HCT116 (cell line): ENCODE measurements at regions not wholly inside any gene's neighbourhood (a gene's known extent, or its start where the extent isn't known, plus 50 kb on each side); places are given as distances from the start of the nearest gene placed in this dataset.

Source experiments
- ATAC-seq: fragments of 200-7000 bp; cut with Tn5 transposase; 2 replicates; pipeline ENCODE4 v1.9.1; 2020; ENCODE audit warnings: mild to moderate bottlenecking, moderate library complexity
- BruUV-seq: library from RNA; stranded (reverse); fragments of 400-500 nt; replicated peaks from 2 replicates; lab custom pipeline; 2021; lab: Mats Ljungman, UMichigan
- CTCF ChIA-PET: fragments of 300-600 bp; sonication (Branson Sonifier 250); formaldehyde crosslinking; loops from one replicate; lab custom pipeline; 2021; ENCODE audit warnings: antibody characterized with exemption; lab: Charles Lee
- POLR2A ChIA-PET: fragments of 300-600, 350-600 bp; sonication (Branson Sonifier 250); formaldehyde crosslinking; loops from one replicate; lab custom pipeline; 2021; ENCODE audit warnings: antibody characterized with exemption; lab: Charles Lee
- RAD21 ChIA-PET, 2 experiments: fragments of 300-600 bp; sonication (Branson Sonifier 250); formaldehyde crosslinking; loops; one replicate each; lab custom pipeline; 2023; ENCODE audit warnings: low total read pairs in 2 of 2; ENCODE audit not compliant: uncharacterized antibody in 2 of 2, unreplicated experiment in 2 of 2, low non-redundant PET in 1 of 2; lab: Charles Lee
- DNase-seq: peaks from one replicate; pipeline ENCODE4 v3.0.0-alpha.2; 2010; ENCODE audit warnings: low read depth, low spot score
- H2AFZ ChIP-seq: fragments of 200-600 bp; shearing (Covaris generic), sonication (generic); 2 replicates; pipeline ENCODE4 v1.6.1; 2017; ENCODE audit warnings: low read depth, mixed run types, mixed read lengths, antibody characterized with exemption, low read length; ENCODE audit not compliant: poor library complexity, severe bottlenecking
- H3K27ac ChIP-seq: 2 replicates; pipeline ENCODE4 v1.5.1; 2012; ENCODE audit warnings: low read depth, low read length
- H3K27me3 ChIP-seq: fragments of 200-600 bp; sonication (generic); 2 replicates; pipeline ENCODE4 v1.6.1; 2016; ENCODE audit warnings: mixed run types, low read length, mixed read lengths; ENCODE audit not compliant: insufficient read depth
- H3K36me3 ChIP-seq, 2 experiments: fragments of 200-500 bp in 1 of 2; fragments of 200-600 bp in 1 of 2; sonication (Bioruptor generic) in 1 of 2; sonication (generic) in 1 of 2; 2 replicates each; pipeline versions ENCODE4 v1.5.1 to v1.6.1; 2014 to 2016; ENCODE audit warnings: low read length in 2 of 2, inconsistent platforms in 1 of 2, mixed read lengths in 1 of 2, mixed run types in 1 of 2; ENCODE audit not compliant: insufficient read depth in 2 of 2, control insufficient read depth in 1 of 2
- H3K4me1 ChIP-seq, 2 experiments: fragments of 200-600 bp in 1 of 2; sonication (generic) in 1 of 2; 2 replicates each; pipeline versions ENCODE4 v1.5.1 to v1.6.1; 2012 to 2017; ENCODE audit warnings: low read length in 2 of 2, inconsistent platforms in 1 of 2, mild to moderate bottlenecking in 1 of 2, mixed read lengths in 1 of 2, mixed run types in 1 of 2, moderate library complexity in 1 of 2; ENCODE audit not compliant: insufficient read depth in 2 of 2, control insufficient read depth in 1 of 2
- H3K4me2 ChIP-seq: fragments of 200-600 bp; sonication (generic); 2 replicates; pipeline ENCODE4 v1.6.1; 2017; ENCODE audit warnings: mixed run types, low read length, mixed read lengths
- H3K4me3 ChIP-seq, 2 experiments: fragments of 200-600 bp in 1 of 2; sonication (generic) in 1 of 2; replicated peaks in 1 of 2; 2 replicates each; pipeline ENCODE4 v1.5.1; 2011 to 2016; ENCODE audit warnings: low read length in 2 of 2, control low read depth in 1 of 2, low read depth in 1 of 2, mild to moderate bottlenecking in 1 of 2, mixed read lengths in 1 of 2, mixed run types in 1 of 2
- H3K79me2 ChIP-seq: fragments of 200-600 bp; sonication (generic); 2 replicates; pipeline ENCODE4 v1.6.1; 2017; ENCODE audit warnings: mild to moderate bottlenecking, mixed run types, low read length, moderate library complexity, mixed read lengths; ENCODE audit not compliant: insufficient read depth
- H3K9ac ChIP-seq: fragments of 200-600 bp; sonication (generic); 2 replicates; pipeline ENCODE4 v1.6.1; 2016; ENCODE audit warnings: low read length, mixed read lengths
- H3K9me2 ChIP-seq: fragments of 200-600 bp; sonication (generic), shearing (Covaris generic); 2 replicates; pipeline ENCODE4 v1.6.1; 2017; ENCODE audit warnings: mixed run types, mild to moderate bottlenecking, moderate library complexity; ENCODE audit not compliant: insufficient read depth
- H3K9me3 ChIP-seq, 2 experiments: fragments of 200-500 bp in 1 of 2; fragments of 200-600 bp in 1 of 2; sonication (Bioruptor generic) in 1 of 2; sonication (generic) in 1 of 2; 2 replicates each; pipeline ENCODE4 v1.6.1; 2014 to 2017; ENCODE audit warnings: low read length in 2 of 2, mixed read lengths in 2 of 2, inconsistent platforms in 1 of 2, low read depth in 1 of 2, mild to moderate bottlenecking in 1 of 2, mixed run types in 1 of 2, moderate library complexity in 1 of 2; ENCODE audit not compliant: control insufficient read depth in 1 of 2, insufficient read depth in 1 of 2
- H4K20me1 ChIP-seq: fragments of 200-600 bp; sonication (generic), shearing (Covaris generic); 2 replicates; pipeline ENCODE4 v1.6.1; 2017; ENCODE audit warnings: mixed run types, mild to moderate bottlenecking, moderate library complexity; ENCODE audit not compliant: insufficient read depth
- ATF3 ChIP-seq: IDR thresholded peaks from 2 replicates; pipeline ENCODE4 v1.6.1; 2012
- CBX3 ChIP-seq: IDR thresholded peaks from 2 replicates; pipeline ENCODE4 v1.6.1; 2012; ENCODE audit warnings: low read depth
- CEBPB ChIP-seq: IDR thresholded peaks from 2 replicates; pipeline ENCODE4 v1.6.1; 2012; ENCODE audit warnings: low read depth
- EGR1 ChIP-seq: IDR thresholded peaks from 2 replicates; pipeline ENCODE4 v1.6.1; 2012; ENCODE audit warnings: low read depth
- ELF1 ChIP-seq: IDR thresholded peaks from 2 replicates; pipeline ENCODE4 v1.6.1; 2012; ENCODE audit warnings: low read depth, borderline replicate concordance
- JUND ChIP-seq: IDR thresholded peaks from 2 replicates; pipeline ENCODE4 v1.6.1; 2012
- POLR2A ChIP-seq: IDR thresholded peaks from 2 replicates; pipeline ENCODE4 v1.7.0; 2011; ENCODE audit warnings: borderline replicate concordance; ENCODE audit not compliant: insufficient read depth, insufficient read length; ENCODE audit errors: extremely low read depth
- POLR2AphosphoS5 ChIP-seq: IDR thresholded peaks from 2 replicates; pipeline ENCODE4 v1.6.1; 2011; ENCODE audit warnings: mild to moderate bottlenecking, low read depth, low read length, moderate library complexity
- RAD21 ChIP-seq: IDR thresholded peaks from 2 replicates; pipeline ENCODE4 v1.6.1; 2012; ENCODE audit warnings: low read depth, mild to moderate bottlenecking
- SRF ChIP-seq: IDR thresholded peaks from 2 replicates; pipeline ENCODE4 v1.6.1; 2012; ENCODE audit warnings: low read depth
- ZNF274 ChIP-seq: fragments of 200-500 bp; sonication (Bioruptor generic); IDR thresholded peaks from 2 replicates; pipeline ENCODE4 v1.6.1; 2014; ENCODE audit warnings: mild to moderate bottlenecking, low read depth, low read length, inconsistent platforms
- intact Hi-C: fragments of 100-400 bp; cut with micrococcal nuclease; formaldehyde crosslinking; loops from 2 replicates; pipeline ENCODE4 v1.10.0; 2022

- RAD21 ChIA-PET, result no interaction called here
- TF ChIP-seq RAD21 (no peak), JUND (no peak), ATF3 (no peak), ZNF274 (no peak), POLR2A (no peak), CEBPB (no peak)
- TF ChIP-seq, all 23 proteins: peak for 0
- Histone ChIP-seq H4K20me1 (no peaks in the 10 kb centered on the region), H3K9me2 (no peaks in the 10 kb centered on the region), H3K79me2 (no peaks in the 10 kb centered on the region), H3K36me3 (no peaks in the 10 kb centered on the region), H3K9me3 (no peaks in the 10 kb centered on the region), H3K4me3 (no peak overlapping the region), H3K27me3 (no peaks in the 10 kb centered on the region), H3K27ac (no peak overlapping the region), H3K9ac (no peak overlapping the region), H2AFZ (no peak overlapping the region), H3K4me1 (peaks cover 0 to 3% of the 10 kb centered on the region in 2 experiments; a peak in 1 of 4 replicates), H3K4me2 (no peak overlapping the region)
- CTCF ChIA-PET, result no interaction called here
- DNase-seq (no peak), ATAC-seq (no peak)
- intact Hi-C loops, result no loop called here
- POLR2A ChIA-PET, result no interaction called here
- no TSS peak for BruUV-seq
Observed at GRCh38 chr12:41979574-41979973, 165.1 kb downstream of the GXYLT1 start.

DNA sequence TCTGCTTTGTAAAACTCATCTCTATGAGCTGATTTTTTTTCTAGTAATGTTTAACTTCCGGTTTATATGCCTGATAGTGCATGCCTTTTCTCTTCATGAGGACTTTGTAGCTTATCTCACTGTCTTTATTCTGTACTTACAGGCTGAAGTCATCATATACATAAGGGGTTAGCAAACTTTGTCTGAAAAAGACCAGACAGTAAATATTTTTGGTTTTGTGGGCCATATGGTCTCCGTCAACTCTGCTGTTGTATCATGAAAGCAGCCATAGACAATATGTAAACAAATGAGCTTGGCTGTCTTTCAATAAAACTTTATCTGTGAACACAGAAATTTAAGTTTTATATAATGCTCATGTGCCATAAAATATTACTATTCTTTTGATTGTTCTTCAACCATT lies 172.1 kb downstream of the GXYLT1 start:
- Histone ChIP-seq H3K4me3 (no peak overlapping the region), H3K4me1 (no peaks in the 10 kb centered on the region), H3K9ac (no peak overlapping the region), H3K4me2 (no peak overlapping the region), H4K20me1 (no peaks in the 10 kb centered on the region), H3K36me3 (no peaks in the 10 kb centered on the region), H2AFZ (no peak overlapping the region), H3K9me2 (no peaks in the 10 kb centered on the region), H3K79me2 (no peaks in the 10 kb centered on the region), H3K9me3 (no peaks in the 10 kb centered on the region), H3K27me3 (no peaks in the 10 kb centered on the region), H3K27ac (no peak overlapping the region)
- DNase-seq (no peak), ATAC-seq (no peak)
- ChIA-PET POLR2A (no interaction called here), RAD21 (no interaction called here), CTCF (no interaction called here)
- TF ChIP-seq EGR1, result no peak
- no peak for TF ChIP-seq CEBPB
- no peak for TF ChIP-seq ELF1
- TF ChIP-seq SRF, result no peak
- TF ChIP-seq CBX3, result no peak
- no peak for TF ChIP-seq POLR2AphosphoS5
- BruUV-seq, result no TSS peak
- intact Hi-C loops, result no loop called here
